22Rv1 (cell line): ENCODE measurements at regions not wholly inside any gene's neighbourhood (a gene's known extent, or its start where the extent isn't known, plus 50 kb on each side); places are given as distances from the start of the nearest gene placed in this dataset.

Experiments used
- H3K27ac ChIP-seq: fragments of 450-650 bp; 2 replicates; pipeline ENCODE4 v1.5.1; 2017
- CTCF ChIP-seq: fragments of 450-650 bp; IDR thresholded peaks from 2 replicates; pipeline ENCODE4 v1.5.1; 2017; ENCODE audit warnings: mild to moderate bottlenecking
- ZFX ChIP-seq: fragments of 450-650 bp; IDR thresholded peaks from 2 replicates; pipeline ENCODE4 v1.6.1; 2017; ENCODE audit warnings: antibody characterized with exemption, borderline replicate concordance

- H3K27ac ChIP-seq: no peak overlapping the region
- TF ChIP-seq ZFX (no peak), CTCF (no peak)
Observed at GRCh38 chr3:88408935-88409334, 259.2 kb downstream of the C3orf38 start.

- TF ChIP-seq CTCF: no peak
- TF ChIP-seq ZFX: no peak
Observed at GRCh38 chr3:88410259-88410658, 260.5 kb downstream of the C3orf38 start.

GRCh38 chr3:88412346-88412745, 262.6 kb downstream of the C3orf38 start:
- no peak overlapping the region for H3K27ac ChIP-seq
- TF ChIP-seq CTCF: no peak
- no peak for TF ChIP-seq ZFX

More at GRCh38 chr3:88410259-88410658, 260.5 kb downstream of the C3orf38 start:
- H3K27ac ChIP-seq: no peak overlapping the region

- no peak overlapping the region for H3K27ac ChIP-seq
- no peak for TF ChIP-seq CTCF
- TF ChIP-seq ZFX: no peak
Observed at GRCh38 chr3:88416436-88416835, 266.7 kb downstream of the C3orf38 start.

- H3K27ac ChIP-seq: no peak overlapping the region
- TF ChIP-seq ZFX (no peak), CTCF (no peak)
Observed at GRCh38 chr3:88418219-88418618, 268.5 kb downstream of the C3orf38 start.

GRCh38 chr3:88433568-88433967, 283.8 kb downstream of the C3orf38 start:
- H3K27ac ChIP-seq: no peak overlapping the region
- TF ChIP-seq ZFX: no peak
- TF ChIP-seq CTCF: no peak

GRCh38 chr3:88434001-88434400, 284.2 kb downstream of the C3orf38 start:
- H3K27ac ChIP-seq: no peak overlapping the region
- no peak for TF ChIP-seq CTCF
- no peak for TF ChIP-seq ZFX
